Right lobe of liver (tissue), 6 donors: ENCODE measurements at regions not wholly inside any gene's neighbourhood (a gene's known extent, or its start where the extent isn't known, plus 50 kb on each side); places are given as distances from the start of the nearest gene placed in this dataset.

ENCODE experiments used
- ATAC-seq, 4 donors: fragments of 200-7000 bp; cut with Tn5 transposase; one replicate each; pipeline ENCODE4 v1.9.1; 2020; ENCODE audit warnings: mild to moderate bottlenecking in 4 of 4, moderate library complexity in 4 of 4
- DNase-seq, 3 donors: peaks; one replicate each; pipeline ENCODE4 v3.0.0-alpha.2; 2020
- H3K27ac ChIP-seq, 3 donors: fragments of 200-600 bp; one replicate each; pipeline ENCODE4 v1.8.0; 2022
- H3K27me3 ChIP-seq, 2 donors: fragments of 200-600 bp; one replicate each; pipeline ENCODE4 v1.8.0; 2022
- H3K36me3 ChIP-seq, 4 donors: fragments of 200-600 bp; sonication (generic) in 1 of 4; one replicate each; pipeline versions ENCODE4 v1.5.1 to v1.8.0; 2017 to 2022; ENCODE audit warnings: control low read depth in 1 of 4
- H3K4me1 ChIP-seq, 4 donors: fragments of 200-600 bp; sonication (generic) in 1 of 4; one replicate each; pipeline versions ENCODE4 v1.5.1 to v1.8.0; 2017 to 2022; ENCODE audit warnings: control low read depth in 1 of 4
- H3K4me3 ChIP-seq, 3 donors: fragments of 200-600 bp; one replicate each; pipeline ENCODE4 v1.8.0; 2022
- H3K9me3 ChIP-seq, 4 donors: fragments of 200-600 bp; sonication (generic) in 1 of 4; one replicate each; pipeline versions ENCODE4 v1.5.1 to v1.8.0; 2017 to 2022; ENCODE audit warnings: control low read depth in 1 of 4
- POLR2A ChIP-seq: fragments of 450-650 bp; IDR thresholded peaks from one replicate; pipeline ENCODE4 v1.6.1; 2017; ENCODE audit warnings: antibody characterized with exemption, mild to moderate bottlenecking
- WGBS: methylation state at CpG from one replicate; pipeline ENCODE4 v1.1.6; 2018; ENCODE audit warnings: low coverage, low lambda C conversion rate; ENCODE audit not compliant: insufficient coverage; ENCODE audit errors: missing lambda C conversion rate; 5-methylcytosine and 5-hydroxymethylcytosine counted together
- intact Hi-C, 2 donors: fragments of 100-400 bp; cut with DNase I; formaldehyde crosslinking; loops; one replicate each; pipeline versions ENCODE4 v1.11.2 to v1.14.1; 2022
- TF ChIP-seq, protein P1 (sequence below), 4 donors: fragments of 200-600 bp in 3 of 4; fragments of 450-650 bp in 1 of 4; IDR thresholded peaks; one replicate each; pipeline versions ENCODE4 v1.5.1 to v1.8.0; 2016 to 2022; ENCODE audit warnings: antibody characterized with exemption in 4 of 4, mild to moderate bottlenecking in 2 of 4
- donor health status: DM: no; HTN: yes; CAD: no.
- donor health status: DM: no; HTN: no; CAD: no.
- donor health status: DM: no; HTN: no; CAD: no.
- donor health status: DM: no; HTN: yes; CAD: no.
- donor health status: DM: no; HTN: yes; CAD: no.

- no peaks in the 10 kb centered on the region for H3K27me3 ChIP-seq
- no peaks in the 10 kb centered on the region for H3K9me3 ChIP-seq
- no peak overlapping the region for H3K27ac ChIP-seq
- intact Hi-C loops, result no loop called here
- 79% methylated on average over 6 of the region's 10 CpGs for WGBS
- ATAC-seq (no peak), DNase-seq (no peak)
- no peaks in the 10 kb centered on the region for H3K4me1 ChIP-seq
- H3K36me3 ChIP-seq, result no peaks in the 10 kb centered on the region
- no peak overlapping the region for H3K4me3 ChIP-seq
- TF ChIP-seq, protein P1, sequence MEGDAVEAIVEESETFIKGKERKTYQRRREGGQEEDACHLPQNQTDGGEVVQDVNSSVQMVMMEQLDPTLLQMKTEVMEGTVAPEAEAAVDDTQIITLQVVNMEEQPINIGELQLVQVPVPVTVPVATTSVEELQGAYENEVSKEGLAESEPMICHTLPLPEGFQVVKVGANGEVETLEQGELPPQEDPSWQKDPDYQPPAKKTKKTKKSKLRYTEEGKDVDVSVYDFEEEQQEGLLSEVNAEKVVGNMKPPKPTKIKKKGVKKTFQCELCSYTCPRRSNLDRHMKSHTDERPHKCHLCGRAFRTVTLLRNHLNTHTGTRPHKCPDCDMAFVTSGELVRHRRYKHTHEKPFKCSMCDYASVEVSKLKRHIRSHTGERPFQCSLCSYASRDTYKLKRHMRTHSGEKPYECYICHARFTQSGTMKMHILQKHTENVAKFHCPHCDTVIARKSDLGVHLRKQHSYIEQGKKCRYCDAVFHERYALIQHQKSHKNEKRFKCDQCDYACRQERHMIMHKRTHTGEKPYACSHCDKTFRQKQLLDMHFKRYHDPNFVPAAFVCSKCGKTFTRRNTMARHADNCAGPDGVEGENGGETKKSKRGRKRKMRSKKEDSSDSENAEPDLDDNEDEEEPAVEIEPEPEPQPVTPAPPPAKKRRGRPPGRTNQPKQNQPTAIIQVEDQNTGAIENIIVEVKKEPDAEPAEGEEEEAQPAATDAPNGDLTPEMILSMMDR (IDR thresholded peaks at IDR 0.05), result no peak
- no peak for TF ChIP-seq POLR2A
Measured at GRCh38 chr2:16243411-16243996, 303.2 kb downstream of the MYCN start.

DNA sequence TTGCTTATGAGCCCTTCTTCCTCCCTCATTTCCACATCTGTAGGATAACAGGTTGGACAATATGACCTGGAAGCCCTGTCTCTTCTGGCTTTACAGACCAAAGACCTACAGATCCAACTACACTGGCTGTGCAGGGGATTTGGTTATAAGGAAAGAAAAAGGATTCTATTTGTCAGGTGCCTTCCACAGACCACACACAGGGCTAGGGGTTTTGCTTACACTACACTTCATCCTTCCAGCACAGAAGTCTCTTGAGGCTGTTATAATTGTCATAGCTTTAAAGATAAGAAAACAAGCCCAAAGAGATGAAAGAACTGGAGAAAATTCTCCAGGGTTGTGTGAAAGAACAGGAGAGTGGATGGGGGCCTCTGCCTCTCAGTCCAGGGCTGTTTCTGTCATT is 302.6 kb downstream of the MYCN start:
- intact Hi-C loops, result no loop called here
- TF ChIP-seq POLR2A, result no peak
- TF ChIP-seq, protein P1 (IDR thresholded peaks at IDR 0.05), result no peak
- H3K4me1 ChIP-seq, result no peaks in the 10 kb centered on the region
- no peaks in the 10 kb centered on the region for H3K9me3 ChIP-seq
- H3K27ac ChIP-seq, result no peak overlapping the region
- ATAC-seq (no peak), DNase-seq (no peak)
- H3K36me3 ChIP-seq, result no peaks in the 10 kb centered on the region
- H3K4me3 ChIP-seq, result no peak overlapping the region
- H3K27me3 ChIP-seq, result no peaks in the 10 kb centered on the region

DNA sequence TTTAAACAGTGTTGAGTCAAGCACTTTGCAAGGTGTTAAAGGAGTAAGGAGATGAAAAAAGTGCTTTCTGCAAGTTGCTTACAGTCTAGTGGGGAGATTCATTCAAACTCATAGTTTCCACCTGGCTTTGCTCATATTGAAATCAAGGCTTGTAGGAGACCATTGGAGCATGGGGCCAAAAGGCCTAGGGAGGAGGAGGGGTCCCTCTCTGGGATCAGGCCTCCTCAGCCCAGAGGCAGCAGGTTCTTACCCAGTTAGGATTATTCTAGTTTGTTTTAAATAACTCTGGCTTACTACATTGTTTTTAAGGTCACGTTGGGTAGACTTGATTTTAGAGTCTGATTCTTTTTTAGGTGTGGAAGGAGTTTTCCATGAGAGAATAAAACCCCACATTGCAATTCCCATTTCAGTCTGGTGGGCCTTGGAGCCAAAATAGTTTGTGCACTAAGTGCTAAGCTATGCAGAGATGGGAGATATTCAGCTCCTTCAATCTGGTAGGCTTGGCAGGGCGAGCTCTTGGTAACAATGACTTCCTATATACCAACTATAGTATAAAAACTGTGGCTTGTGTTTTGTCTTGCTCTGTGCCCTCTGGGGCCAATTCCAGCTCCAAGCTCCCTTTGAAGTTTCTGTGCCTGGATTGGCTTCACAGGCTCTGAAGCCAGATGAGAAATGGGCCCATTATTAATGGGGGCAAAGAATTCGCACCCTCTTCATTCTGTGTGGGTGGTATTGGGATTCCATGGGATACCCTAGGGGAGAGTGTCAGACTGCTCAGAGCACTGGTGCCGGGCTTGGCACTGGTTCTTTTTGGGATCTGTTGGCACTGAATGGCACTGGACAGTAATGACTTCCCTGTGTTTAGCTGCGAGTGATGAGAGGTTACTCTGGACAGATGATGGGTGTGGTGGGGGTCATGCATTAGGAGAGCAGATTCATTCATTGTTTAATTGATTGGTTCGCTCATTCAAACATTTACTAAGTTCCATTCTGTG is 301.1 kb downstream of the MYCN start:
- Histone ChIP-seq H3K27ac (no peak overlapping the region), H3K9me3 (no peaks in the 10 kb centered on the region), H3K36me3 (no peaks in the 10 kb centered on the region), H3K27me3 (no peaks in the 10 kb centered on the region), H3K4me3 (no peak overlapping the region), H3K4me1 (no peaks in the 10 kb centered on the region)
- 58% methylated on average over 4 of the region's 6 CpGs for WGBS
- ATAC-seq (no peak), DNase-seq (no peak)
- TF ChIP-seq POLR2A, result no peak
- TF ChIP-seq, protein P1 (IDR thresholded peaks at IDR 0.05), result no peak
- intact Hi-C loops, result no loop called here

- Histone ChIP-seq H3K27me3 (no peaks in the 10 kb centered on the region), H3K36me3 (no peaks in the 10 kb centered on the region), H3K9me3 (no peaks in the 10 kb centered on the region), H3K27ac (no peak overlapping the region), H3K4me1 (no peaks in the 10 kb centered on the region), H3K4me3 (no peak overlapping the region)
- no peak for DNase-seq
- 69% methylated on average over 3 of the region's 3 CpGs for WGBS
- TF ChIP-seq, protein P1 (IDR thresholded peaks at IDR 0.05), result no peak
- intact Hi-C loops, result no loop called here
- no peak for ATAC-seq
Measured at GRCh38 chr2:16240402-16240801, 300.1 kb downstream of the MYCN start.
